Type B pancreatic cell (in vitro differentiated cells): ENCODE measurements at regions not wholly inside any gene's neighbourhood (a gene's known extent, or its start where the extent isn't known, plus 50 kb on each side); places are given as distances from the start of the nearest gene placed in this dataset.

Source experiments
- DNase-seq: peaks from one replicate; pipeline ENCODE4 v3.0.0; 2021; ENCODE audit warnings: mixed read lengths; ENCODE audit not compliant: unreplicated experiment; ENCODE audit errors: extremely low spot score
- H3K27ac Mint-ChIP-seq: 2 replicates; pipeline ENCODE4 v1.8.0; 2021; ENCODE audit warnings: mild to moderate bottlenecking, mixed read lengths
- H3K27me3 Mint-ChIP-seq: 2 replicates; pipeline ENCODE4 v1.8.0; 2021; ENCODE audit warnings: mixed read lengths
- H3K36me3 Mint-ChIP-seq: 2 replicates; pipeline ENCODE4 v1.8.0; 2021; ENCODE audit warnings: mixed read lengths
- H3K4me1 Mint-ChIP-seq: one replicate; pipeline ENCODE4 v1.8.0; 2021; ENCODE audit warnings: mixed read lengths; ENCODE audit not compliant: unreplicated experiment
- H3K4me3 Mint-ChIP-seq: 2 replicates; pipeline ENCODE4 v1.8.0; 2021; ENCODE audit warnings: mild to moderate bottlenecking, mixed read lengths
- H3K9me3 Mint-ChIP-seq: 2 replicates; pipeline ENCODE4 v1.8.0; 2021; ENCODE audit warnings: mixed read lengths
- CTCF ChIP-seq: fragments of 200-600 bp; sonication (generic); conservative IDR thresholded peaks from 2 replicates; pipeline ENCODE4 v1.5.0; 2021; ENCODE audit warnings: antibody characterized with exemption, mild to moderate bottlenecking

GRCh38 chr11:29368126-29368525 lies 648.7 kb downstream of the KCNA4 start:
- Mint-ChIP-seq H3K27me3 (peaks cover 5% of the 10 kb centered on the region), H3K4me3 (no peak overlapping the region), H3K4me1 (no peaks in the 10 kb centered on the region), H3K36me3 (no peaks in the 10 kb centered on the region), H3K9me3 (no peaks in the 10 kb centered on the region), H3K27ac (no peak overlapping the region)
- no peak for DNase-seq
- TF ChIP-seq CTCF, result no peak

GRCh38 chr11:29364006-29364405 lies 652.8 kb downstream of the KCNA4 start:
- no peak for DNase-seq
- peaks cover 6% of the 10 kb centered on the region for H3K27me3 Mint-ChIP-seq
- H3K36me3 Mint-ChIP-seq, result no peaks in the 10 kb centered on the region
- no peaks in the 10 kb centered on the region for H3K9me3 Mint-ChIP-seq
- no peak overlapping the region for H3K27ac Mint-ChIP-seq
- H3K4me1 Mint-ChIP-seq, result no peaks in the 10 kb centered on the region
- no peak overlapping the region for H3K4me3 Mint-ChIP-seq
- TF ChIP-seq CTCF, result no peak

DNA sequence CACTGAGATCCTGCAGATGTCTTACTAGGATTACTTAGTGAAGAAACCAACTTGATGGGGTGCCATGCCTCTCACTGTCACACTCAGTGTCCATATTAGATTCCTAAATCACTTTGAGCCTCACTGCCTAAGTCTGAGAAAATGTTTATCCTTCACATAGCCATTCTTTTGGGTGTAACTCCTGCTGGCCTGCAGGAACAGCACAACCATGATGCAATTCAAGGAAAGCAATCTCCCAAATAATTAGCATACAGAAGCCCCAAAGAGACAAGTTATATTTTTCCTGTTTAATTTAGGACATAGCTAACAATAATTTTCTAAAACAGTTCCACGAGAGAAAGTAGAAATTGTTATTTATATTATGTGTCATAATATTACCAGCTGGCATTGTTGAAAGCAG lies 655.5 kb downstream of the KCNA4 start:
- no peaks in the 10 kb centered on the region for H3K9me3 Mint-ChIP-seq
- no peaks in the 10 kb centered on the region for H3K36me3 Mint-ChIP-seq
- no peak for TF ChIP-seq CTCF
- no peak for DNase-seq
- no peak overlapping the region for H3K4me3 Mint-ChIP-seq
- H3K27ac Mint-ChIP-seq, result no peak overlapping the region
- H3K27me3 Mint-ChIP-seq, result peaks cover 4% of the 10 kb centered on the region
- H3K4me1 Mint-ChIP-seq, result no peaks in the 10 kb centered on the region

DNA sequence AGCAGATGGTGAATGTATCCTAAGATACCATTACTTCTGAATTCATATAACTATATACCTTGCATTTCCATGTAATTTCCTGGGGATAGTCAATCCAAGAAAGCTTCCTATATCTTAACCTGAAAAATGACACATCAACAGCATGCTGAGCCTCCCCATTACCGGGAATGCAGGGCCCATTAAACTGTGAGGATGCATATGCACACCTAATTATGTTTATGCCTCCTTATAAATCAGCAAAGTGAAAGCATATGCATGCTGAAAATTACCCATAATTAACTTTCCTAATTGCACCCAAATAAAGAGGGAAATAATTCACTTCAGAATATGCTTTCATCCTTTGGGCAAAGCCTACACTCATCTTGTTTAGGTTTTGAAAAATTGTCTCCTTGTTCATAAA lies 663.0 kb downstream of the KCNA4 start:
- H3K27ac Mint-ChIP-seq, result no peak overlapping the region
- no peaks in the 10 kb centered on the region for H3K27me3 Mint-ChIP-seq
- no peaks in the 10 kb centered on the region for H3K4me1 Mint-ChIP-seq
- H3K36me3 Mint-ChIP-seq, result no peaks in the 10 kb centered on the region
- no peak overlapping the region for H3K4me3 Mint-ChIP-seq
- H3K9me3 Mint-ChIP-seq, result no peaks in the 10 kb centered on the region
- no peak for DNase-seq
- no peak for TF ChIP-seq CTCF

- Mint-ChIP-seq H3K36me3 (no peaks in the 10 kb centered on the region), H3K4me3 (no peak overlapping the region), H3K27me3 (no peaks in the 10 kb centered on the region), H3K27ac (no peak overlapping the region), H3K9me3 (no peaks in the 10 kb centered on the region), H3K4me1 (no peaks in the 10 kb centered on the region)
- no peak for TF ChIP-seq CTCF
- no peak for DNase-seq
Observed at GRCh38 chr11:29352273-29352795, 664.5 kb downstream of the KCNA4 start.

GRCh38 chr11:29351301-29351873 lies 665.4 kb downstream of the KCNA4 start:
- H3K36me3 Mint-ChIP-seq, result no peaks in the 10 kb centered on the region
- H3K4me3 Mint-ChIP-seq, result no peak overlapping the region
- no peak for DNase-seq
- TF ChIP-seq CTCF, result no peak
- no peaks in the 10 kb centered on the region for H3K27me3 Mint-ChIP-seq
- H3K27ac Mint-ChIP-seq, result no peak overlapping the region
- no peaks in the 10 kb centered on the region for H3K9me3 Mint-ChIP-seq
- no peaks in the 10 kb centered on the region for H3K4me1 Mint-ChIP-seq
